ENCODE measurements at regions not wholly inside any gene's neighbourhood (a gene's known extent, or its start where the extent isn't known, plus 50 kb on each side); places are given as distances from the start of the nearest gene placed in this dataset.

GRCh38 chr3:34183114-34183513 lies 384.7 kb downstream of the PDCD6IP start:
- DNase-seq (ENCODE audit: low read depth): no peak

GRCh38 chr3:34183611-34184340 lies 385.3 kb downstream of the PDCD6IP start:
- no peak for DNase-seq (ENCODE audit: low read depth)

- DNase-seq (ENCODE audit: low read depth): no peak
Observed at GRCh38 chr3:34185301-34185700, 386.9 kb downstream of the PDCD6IP start.

- no peak for DNase-seq (ENCODE audit: low read depth)
Observed at GRCh38 chr3:34189133-34189532, 390.7 kb downstream of the PDCD6IP start.

GRCh38 chr3:34196914-34197313 lies 398.5 kb downstream of the PDCD6IP start:
- no peak for DNase-seq (ENCODE audit: low read depth)

GRCh38 chr3:34198309-34198708 lies 399.9 kb downstream of the PDCD6IP start:
- DNase-seq (ENCODE audit: low read depth): no peak

GRCh38 chr3:34200576-34200975 lies 402.1 kb downstream of the PDCD6IP start:
- no peak for DNase-seq (ENCODE audit: low read depth)

- no peak for DNase-seq (ENCODE audit: low read depth)
Observed at GRCh38 chr3:34202975-34203374, 404.5 kb downstream of the PDCD6IP start.

GRCh38 chr3:34203386-34203785 lies 405.0 kb downstream of the PDCD6IP start:
- no peak for DNase-seq (ENCODE audit: low read depth)

GRCh38 chr3:34207002-34207401 lies 408.6 kb downstream of the PDCD6IP start:
- DNase-seq (ENCODE audit: low read depth): no peak

GRCh38 chr3:34207806-34208205 lies 409.4 kb downstream of the PDCD6IP start:
- DNase-seq (ENCODE audit: low read depth): no peak

GRCh38 chr3:34212175-34212574 lies 413.7 kb downstream of the PDCD6IP start:
- DNase-seq (ENCODE audit: low read depth): peak; percentile 7

GRCh38 chr3:34212656-34213055 lies 414.2 kb downstream of the PDCD6IP start:
- no peak for DNase-seq (ENCODE audit: low read depth)

- no peak for DNase-seq (ENCODE audit: low read depth)
Observed at GRCh38 chr3:34213478-34213877, 415.0 kb downstream of the PDCD6IP start.

- DNase-seq (ENCODE audit: low read depth): no peak
Observed at GRCh38 chr3:34216711-34217335, 418.4 kb downstream of the PDCD6IP start.

GRCh38 chr3:34218706-34219385 lies 420.4 kb downstream of the PDCD6IP start:
- no peak for DNase-seq (ENCODE audit: low read depth)

- DNase-seq (ENCODE audit: low read depth): no peak
Observed at GRCh38 chr3:34219556-34219955, 421.1 kb downstream of the PDCD6IP start.

GRCh38 chr3:34225821-34226366 lies 427.5 kb downstream of the PDCD6IP start:
- no peak for DNase-seq (ENCODE audit: low read depth)

GRCh38 chr3:34229876-34230275 lies 431.4 kb downstream of the PDCD6IP start:
- DNase-seq (ENCODE audit: low read depth): no peak

- no peak for DNase-seq (ENCODE audit: low read depth)
Observed at GRCh38 chr3:34235096-34235495, 436.7 kb downstream of the PDCD6IP start.

- DNase-seq (ENCODE audit: low read depth): no peak
Observed at GRCh38 chr3:34237946-34238345, 439.5 kb downstream of the PDCD6IP start.

GRCh38 chr3:34238407-34238806 lies 440.0 kb downstream of the PDCD6IP start:
- no peak for DNase-seq (ENCODE audit: low read depth)

- DNase-seq (ENCODE audit: low read depth): no peak
Observed at GRCh38 chr3:34239287-34239686, 440.9 kb downstream of the PDCD6IP start.
